SK-N-SH treated with all-trans-retinoic acid at 6 μM for 48 hours (cell line): ENCODE measurements at regions not wholly inside any gene's neighbourhood (a gene's known extent, or its start where the extent isn't known, plus 50 kb on each side); places are given as distances from the start of the nearest gene placed in this dataset.

ENCODE experiments used
- ATAC-seq: fragments of 200-7000 bp; cut with Tn5 transposase; 3 replicates; pipeline ENCODE4 v1.9.1; 2020; ENCODE audit warnings: mild to moderate bottlenecking, moderate library complexity
- CREB5 ChIP-seq: fragments of 250-450 bp; sonication (Bioruptor Pico); IDR thresholded peaks from 2 replicates; pipeline ENCODE4 v1.5.1; 2020; ENCODE audit warnings: low read depth, mild to moderate bottlenecking, moderate library complexity
- CSDC2 ChIP-seq: fragments of 250-450 bp; sonication (Bioruptor Pico); IDR thresholded peaks from 2 replicates; pipeline ENCODE4 v1.5.0; 2020; ENCODE audit warnings: mild to moderate bottlenecking, moderate library complexity
- CSRNP3 ChIP-seq: fragments of 250-450 bp; sonication (Bioruptor Pico); IDR thresholded peaks from 2 replicates; pipeline ENCODE4 v1.5.1; 2021; ENCODE audit warnings: mild to moderate bottlenecking, moderate library complexity
- ESRRG ChIP-seq: fragments of 250-450 bp; sonication (Bioruptor Pico); IDR thresholded peaks from 2 replicates; pipeline ENCODE4 v1.6.1; 2021; ENCODE audit warnings: mild to moderate bottlenecking
- GLIS3 ChIP-seq: fragments of 250-450 bp; sonication (Bioruptor Pico); IDR thresholded peaks from 2 replicates; pipeline ENCODE4 v1.5.0; 2020; ENCODE audit warnings: mild to moderate bottlenecking, moderate library complexity
- ISL1 ChIP-seq: fragments of 250-450 bp; sonication (Bioruptor Pico); IDR thresholded peaks from 2 replicates; pipeline ENCODE4 v2.1.2; 2022; ENCODE audit warnings: mild to moderate bottlenecking, moderate library complexity
- OSR1 ChIP-seq: fragments of 250-450 bp; sonication (Bioruptor Pico); IDR thresholded peaks from 2 replicates; pipeline ENCODE4 v1.8.0; 2022; ENCODE audit warnings: moderate library complexity, mild to moderate bottlenecking, inconsistent platforms
- PATZ1 ChIP-seq: fragments of 250-450 bp; sonication (Bioruptor Pico); IDR thresholded peaks from 2 replicates; pipeline ENCODE4 v1.8.0; 2020; ENCODE audit warnings: mild to moderate bottlenecking, moderate library complexity, borderline replicate concordance
- POU6F1 ChIP-seq: fragments of 250-450 bp; sonication (Bioruptor Pico); IDR thresholded peaks from 2 replicates; pipeline ENCODE4 v1.8.0; 2021; ENCODE audit warnings: low read depth, mild to moderate bottlenecking, moderate library complexity, borderline replicate concordance
- PPARA ChIP-seq: fragments of 250-450 bp; sonication (Bioruptor Pico); IDR thresholded peaks from 2 replicates; pipeline ENCODE4 v1.5.0; 2020; ENCODE audit warnings: mild to moderate bottlenecking, borderline replicate concordance
- RARB ChIP-seq: fragments of 250-450 bp; sonication (Bioruptor Pico); IDR thresholded peaks from 2 replicates; pipeline ENCODE4 v1.8.0; 2021; ENCODE audit warnings: mild to moderate bottlenecking, moderate library complexity
- SNAI2 ChIP-seq: fragments of 250-450 bp; sonication (Bioruptor Pico); IDR thresholded peaks from 2 replicates; pipeline ENCODE4 v1.5.0; 2020; ENCODE audit warnings: mild to moderate bottlenecking, moderate library complexity
- TCF4 ChIP-seq: fragments of 250-450 bp; sonication (Bioruptor Pico); IDR thresholded peaks from 2 replicates; pipeline ENCODE4 v1.8.0; 2021; ENCODE audit warnings: mild to moderate bottlenecking, moderate library complexity, borderline replicate concordance
- TSHZ2 ChIP-seq: fragments of 250-450 bp; sonication (Bioruptor Pico); IDR thresholded peaks from 2 replicates; pipeline ENCODE4 v1.5.0; 2020; ENCODE audit warnings: mild to moderate bottlenecking, moderate library complexity
- ZC3H10 ChIP-seq: fragments of 250-450 bp; sonication (Bioruptor Pico); IDR thresholded peaks from 2 replicates; pipeline ENCODE4 v1.5.1; 2021; ENCODE audit warnings: mild to moderate bottlenecking, moderate library complexity
- ZFP3 ChIP-seq: fragments of 250-450 bp; sonication (Bioruptor Pico); IDR thresholded peaks from 2 replicates; pipeline ENCODE4 v1.5.0; 2020; ENCODE audit warnings: mild to moderate bottlenecking, moderate library complexity
- ZFP30 ChIP-seq: fragments of 450-650 bp; formaldehyde crosslinking; IDR thresholded peaks from 2 replicates; pipeline ENCODE4 v1.5.0; 2022; ENCODE audit warnings: mild to moderate bottlenecking, moderate library complexity
- ZNF70 ChIP-seq: fragments of 450-650 bp; formaldehyde crosslinking; IDR thresholded peaks from 2 replicates; pipeline ENCODE4 v1.5.0; 2020; ENCODE audit warnings: mild to moderate bottlenecking, moderate library complexity

- no peak for TF ChIP-seq PATZ1 (CRISPR knock-in tag)
- peak; percentile 14; the same call in 1 of the 2 replicates for TF ChIP-seq CREB5 (CRISPR knock-in tag)
- TF ChIP-seq, all 23 proteins: peak for 1
- peak; percentile 84 for ATAC-seq
These were observed 196.8 kb downstream of the PTN start for GRCh38 chr7:137146552-137147337.

- peak; percentile 85 for ATAC-seq
- TF ChIP-seq OSR1 (CRISPR knock-in tag) (no peak), POU6F1 (CRISPR knock-in tag) (peak; percentile 98), PPARA (CRISPR knock-in tag) (no peak), CSDC2 (CRISPR knock-in tag) (peak; percentile 92), SNAI2 (peak; percentile 40; the same call in 1 of the 2 replicates), TCF4 (CRISPR knock-in tag) (peak; percentile 49; the same call in 1 of the 2 replicates), PATZ1 (CRISPR knock-in tag) (peak; percentile 98), ZC3H10 (peak; percentile 69; the same call in 1 of the 2 replicates), ESRRG (peak; percentile 94), ZFP3 (CRISPR knock-in tag) (0 out of 2 replicates have a peak, but pooled peaks have one; percentile 43), RARB (no peak), GLIS3 (CRISPR knock-in tag) (peak; percentile 94), CSRNP3 (CRISPR knock-in tag) (peak; percentile 74; the same call in 1 of the 2 replicates), CREB5 (CRISPR knock-in tag) (peak; percentile 98), ZNF70 (CRISPR knock-in tag) (no peak), TSHZ2 (CRISPR knock-in tag) (peak; percentile 78; the same call in 1 of the 2 replicates), ZFP30 (CRISPR knock-in tag) (peak; percentile 77), ISL1 (CRISPR knock-in tag) (peak; percentile 100)
These were observed 197.5 kb downstream of the PTN start for GRCh38 chr7:137146012-137146455.
